Spleen (tissue), 11 donors: ENCODE measurements at regions not wholly inside any gene's neighbourhood (a gene's known extent, or its start where the extent isn't known, plus 50 kb on each side); places are given as distances from the start of the nearest gene placed in this dataset.

Experiments
- DNase-seq: peaks from one replicate; pipeline ENCODE4 v3.0.0-alpha.2; 2020
- H3K27ac ChIP-seq, 8 donors: fragments of 200-600 bp; sonication (generic) in 7 of 8; 1 replicate in 4 of 8; 2 replicates in 4 of 8; pipeline versions ENCODE4 v1.5.0 to v1.8.0; 2016 to 2021; ENCODE audit warnings: inconsistent platforms in 4 of 8, mild to moderate bottlenecking in 4 of 8, moderate library complexity in 1 of 8
- H3K27me3 ChIP-seq, 7 donors: fragments of 200-600 bp; sonication (generic) in 6 of 7; replicated peaks in 1 of 7; 1 replicate in 4 of 7; 2 replicates in 3 of 7; pipeline versions ENCODE4 v1.5.0 to v1.8.0; 2016 to 2021; ENCODE audit warnings: inconsistent platforms in 3 of 7, mild to moderate bottlenecking in 1 of 7
- H3K36me3 ChIP-seq, 6 donors: fragments of 200-600 bp; sonication (generic) in 5 of 6; 1 replicate in 4 of 6; 2 replicates in 2 of 6; pipeline versions ENCODE4 v1.5.0 to v1.8.0; 2016 to 2021; ENCODE audit warnings: inconsistent platforms in 2 of 6
- H3K4me1 ChIP-seq, 6 donors: fragments of 200-600 bp; sonication (generic) in 5 of 6; 1 replicate in 3 of 6; 2 replicates in 3 of 6; pipeline versions ENCODE4 v1.5.0 to v1.8.0; 2016 to 2021; ENCODE audit warnings: inconsistent platforms in 3 of 6
- H3K4me3 ChIP-seq, 8 donors: fragments of 200-600 bp; sonication (generic) in 7 of 8; 1 replicate in 4 of 8; 2 replicates in 4 of 8; pipeline versions ENCODE4 v1.5.0 to v1.8.0; 2016 to 2021; ENCODE audit warnings: inconsistent platforms in 4 of 8, mild to moderate bottlenecking in 4 of 8, moderate library complexity in 2 of 8
- H3K9me3 ChIP-seq, 8 donors: fragments of 200-600 bp; sonication (generic) in 7 of 8; 1 replicate in 4 of 8; 2 replicates in 4 of 8; pipeline versions ENCODE4 v1.5.0 to v1.8.0; 2016 to 2021; ENCODE audit warnings: inconsistent platforms in 4 of 8
- POLR2A ChIP-seq, 3 donors: fragments of 450-650 bp; IDR thresholded peaks; one replicate each; pipeline ENCODE4 v1.5.1; 2017; ENCODE audit warnings: antibody characterized with exemption in 3 of 3, mild to moderate bottlenecking in 1 of 3
- POLR2AphosphoS5 ChIP-seq, 3 donors: sonication (generic); formaldehyde crosslinking; IDR thresholded peaks; one replicate each; pipeline ENCODE4 v1.5.1; 2017; ENCODE audit warnings: antibody characterized with exemption in 3 of 3
- WGBS, 5 donors: extraction: QIAGEN DNeasy Blood & Tissue Kit in 3 of 5; methylation state at CpG; one replicate each; pipeline versions ENCODE4 v1.1.5 to v1.1.7; 2013 to 2018; 5-methylcytosine and 5-hydroxymethylcytosine counted together
- intact Hi-C: fragments of 100-400 bp; cut with DNase I; formaldehyde crosslinking; loops from one replicate; pipeline ENCODE4 v1.15.0; 2023; ENCODE audit warnings: low total_unique reads
- TF ChIP-seq, protein P1 (sequence below), 11 experiments: fragments of 200-600 bp in 7 of 11; fragments of 450-650 bp in 4 of 11; sonication (generic) in 4 of 11; IDR thresholded peaks in 8 of 11; conservative IDR thresholded peaks in 3 of 11; 1 replicate in 7 of 11; 2 replicates in 4 of 11; pipeline versions ENCODE4 v1.4.0 to v1.8.0; 2016 to 2021; ENCODE audit warnings: antibody characterized with exemption in 11 of 11, inconsistent platforms in 4 of 11, mild to moderate bottlenecking in 1 of 11
- donor health status: healthy with polysubstance abuse.
- donor health status: DM: no; HTN: no; CAD: no; lungs with moderate emphysema.
- donor health status: DM: no; HTN: no; CAD: no.
- donor health status: Bipolar disorder and iron deficiency.
- donor health status: healthy.
- donor health status: DM: no; HTN: no; CAD: no.
- donor health status: DM: yes; HTN: yes; CAD: no.

DNA sequence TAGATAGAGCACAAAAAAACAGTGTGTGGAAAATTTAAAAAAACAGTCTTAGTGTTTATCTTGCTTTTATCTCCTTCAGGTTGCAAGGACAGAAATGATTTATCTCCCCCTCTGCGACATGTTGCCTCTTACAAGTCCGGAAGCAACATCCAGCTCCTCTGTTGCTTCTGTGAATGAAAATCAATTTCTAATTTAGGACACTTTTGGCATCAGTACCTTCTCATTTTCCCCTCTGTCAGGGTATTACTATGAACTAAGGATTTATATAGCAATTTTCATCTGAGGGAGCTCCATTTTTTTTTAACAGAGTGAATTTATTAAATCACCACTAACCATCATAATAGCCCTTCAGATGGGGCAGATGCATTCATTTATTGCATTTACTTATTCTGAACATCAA is 116.6 kb upstream of the PLXNC1 start:
- peaks cover 0 to 6% (median 0%) of the 10 kb centered on the region in 6 donors for H3K4me1 ChIP-seq
- H3K36me3 ChIP-seq: no peaks in the 10 kb centered on the region
- intact Hi-C loops: no loop called here
- no peak for TF ChIP-seq POLR2A (IDR thresholded peaks at IDR 0.05)
- TF ChIP-seq, protein P1, sequence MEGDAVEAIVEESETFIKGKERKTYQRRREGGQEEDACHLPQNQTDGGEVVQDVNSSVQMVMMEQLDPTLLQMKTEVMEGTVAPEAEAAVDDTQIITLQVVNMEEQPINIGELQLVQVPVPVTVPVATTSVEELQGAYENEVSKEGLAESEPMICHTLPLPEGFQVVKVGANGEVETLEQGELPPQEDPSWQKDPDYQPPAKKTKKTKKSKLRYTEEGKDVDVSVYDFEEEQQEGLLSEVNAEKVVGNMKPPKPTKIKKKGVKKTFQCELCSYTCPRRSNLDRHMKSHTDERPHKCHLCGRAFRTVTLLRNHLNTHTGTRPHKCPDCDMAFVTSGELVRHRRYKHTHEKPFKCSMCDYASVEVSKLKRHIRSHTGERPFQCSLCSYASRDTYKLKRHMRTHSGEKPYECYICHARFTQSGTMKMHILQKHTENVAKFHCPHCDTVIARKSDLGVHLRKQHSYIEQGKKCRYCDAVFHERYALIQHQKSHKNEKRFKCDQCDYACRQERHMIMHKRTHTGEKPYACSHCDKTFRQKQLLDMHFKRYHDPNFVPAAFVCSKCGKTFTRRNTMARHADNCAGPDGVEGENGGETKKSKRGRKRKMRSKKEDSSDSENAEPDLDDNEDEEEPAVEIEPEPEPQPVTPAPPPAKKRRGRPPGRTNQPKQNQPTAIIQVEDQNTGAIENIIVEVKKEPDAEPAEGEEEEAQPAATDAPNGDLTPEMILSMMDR (IDR thresholded peaks at IDR 0.05 in 8 of 11, conservative IDR thresholded peaks at IDR 0.05 in 3 of 11): no peak
- TF ChIP-seq POLR2AphosphoS5 (IDR thresholded peaks at IDR 0.05): no peak
- H3K4me3 ChIP-seq: no peak overlapping the region
- H3K27me3 ChIP-seq: peaks cover 0 to 4% (median 0%) of the 10 kb centered on the region in 7 donors
- no peak overlapping the region for H3K27ac ChIP-seq
- DNase-seq: no peak
- WGBS, 5 donors: 78 to 92% (median 85%) methylated on average over 2 of the region's 2 CpGs
- peaks cover 0 to 16% (median 4%) of the 10 kb centered on the region in 8 donors for H3K9me3 ChIP-seq

DNA sequence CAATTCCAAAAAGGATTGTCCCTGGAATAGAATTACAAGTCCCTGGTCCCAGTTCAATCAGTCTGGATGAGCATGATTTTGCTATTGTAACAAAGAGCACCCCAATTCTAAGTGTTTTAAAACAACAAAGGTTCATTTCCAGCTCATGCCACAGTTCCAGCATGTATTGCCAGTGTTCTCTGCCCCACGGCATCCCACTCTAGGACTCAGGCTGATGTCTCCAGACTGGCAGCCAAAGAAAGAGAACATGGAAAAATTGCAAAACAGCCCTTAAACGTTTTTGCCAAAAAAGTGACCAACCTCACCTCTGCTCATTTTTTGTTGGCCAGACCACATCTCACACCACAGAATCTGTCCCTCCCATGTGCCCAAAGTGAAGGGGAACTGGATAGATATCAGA is 116.0 kb upstream of the PLXNC1 start:
- Histone ChIP-seq H3K9me3 (peaks cover 0 to 16% (median 4%) of the 10 kb centered on the region in 8 donors), H3K4me3 (no peak overlapping the region), H3K36me3 (no peaks in the 10 kb centered on the region), H3K27me3 (peaks cover 0 to 4% (median 0%) of the 10 kb centered on the region in 7 donors), H3K4me1 (peaks cover 0 to 6% (median 0%) of the 10 kb centered on the region in 6 donors), H3K27ac (peak overlapping the region in 1 of 8 donors; percentile 3)
- intact Hi-C loops: no loop called here
- DNase-seq: no peak
- 53 to 67% (median 63%) methylated on average over 2 of the region's 2 CpGs for WGBS, 5 donors
- TF ChIP-seq POLR2AphosphoS5 (IDR thresholded peaks at IDR 0.05): no peak
- TF ChIP-seq, protein P1 (IDR thresholded peaks at IDR 0.05 in 8 of 11, conservative IDR thresholded peaks at IDR 0.05 in 3 of 11): no peak
- no peak for TF ChIP-seq POLR2A (IDR thresholded peaks at IDR 0.05)

DNA sequence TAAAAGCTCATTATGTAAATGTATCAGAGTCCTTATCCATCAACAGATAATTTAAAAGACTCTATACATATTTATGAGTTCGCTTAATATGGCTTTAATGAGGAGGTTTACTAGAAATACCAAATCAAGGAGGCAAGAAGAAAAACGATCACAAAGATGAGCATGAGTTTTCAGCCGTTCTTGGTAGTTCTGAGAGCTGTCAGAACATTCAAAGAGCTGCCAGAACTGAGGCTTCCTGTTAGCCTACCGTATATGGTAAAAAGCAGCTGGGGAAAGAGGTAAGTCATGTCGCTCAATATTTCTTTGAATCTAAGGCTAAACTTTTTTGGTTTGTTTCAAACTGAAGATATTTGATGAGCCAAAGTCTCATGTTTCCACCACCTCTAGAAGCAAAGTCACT is 115.3 kb upstream of the PLXNC1 start:
- intact Hi-C loops: no loop called here
- Histone ChIP-seq H3K9me3 (peaks cover 0 to 16% (median 4%) of the 10 kb centered on the region in 8 donors), H3K4me3 (no peak overlapping the region), H3K4me1 (peaks cover 0 to 6% (median 0%) of the 10 kb centered on the region in 6 donors), H3K36me3 (no peaks in the 10 kb centered on the region), H3K27me3 (peaks cover 0 to 4% (median 0%) of the 10 kb centered on the region in 7 donors), H3K27ac (peak overlapping the region in 1 of 8 donors; percentile 3)
- 32 to 40% (median 38%) methylated on average over 5 of the region's 5 CpGs for WGBS, 5 donors
- no peak for DNase-seq
- TF ChIP-seq, protein P1 (IDR thresholded peaks at IDR 0.05 in 8 of 11, conservative IDR thresholded peaks at IDR 0.05 in 3 of 11): no peak

DNA sequence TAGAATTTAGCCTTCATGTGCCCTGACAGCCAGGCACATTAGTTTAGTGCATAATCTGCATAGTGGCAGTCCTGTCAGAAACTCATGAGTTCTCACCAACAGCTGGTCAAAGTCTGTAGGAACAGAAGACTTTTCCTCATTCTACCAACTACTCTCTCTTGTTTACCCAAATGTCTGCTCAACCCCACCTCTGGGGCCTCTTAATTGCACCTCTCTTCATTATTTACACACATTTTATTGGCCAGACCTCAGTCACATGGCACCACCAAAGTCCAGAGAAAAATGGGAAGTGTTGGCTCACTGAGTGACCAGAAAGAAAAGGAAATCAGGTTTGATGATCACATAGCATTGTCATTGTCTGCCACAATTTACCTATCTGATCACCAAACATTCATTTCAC is 114.6 kb upstream of the PLXNC1 start:
- intact Hi-C loops: no loop called here
- H3K27ac ChIP-seq: no peak overlapping the region
- peaks cover 0 to 4% (median 0%) of the 10 kb centered on the region in 7 donors for H3K27me3 ChIP-seq
- no peak overlapping the region for H3K4me3 ChIP-seq
- DNase-seq: no peak
- peaks cover 0 to 6% (median 0%) of the 10 kb centered on the region in 6 donors for H3K4me1 ChIP-seq
- no peaks in the 10 kb centered on the region for H3K36me3 ChIP-seq
- H3K9me3 ChIP-seq: peaks cover 0 to 23% (median 5%) of the 10 kb centered on the region in 8 donors
- no peak for TF ChIP-seq POLR2A (IDR thresholded peaks at IDR 0.05)
- TF ChIP-seq, protein P1 (IDR thresholded peaks at IDR 0.05 in 8 of 11, conservative IDR thresholded peaks at IDR 0.05 in 3 of 11): no peak
- TF ChIP-seq POLR2AphosphoS5 (IDR thresholded peaks at IDR 0.05): no peak
